H9 (cell line): ENCODE measurements at regions not wholly inside any gene's neighbourhood (a gene's known extent, or its start where the extent isn't known, plus 50 kb on each side); places are given as distances from the start of the nearest gene placed in this dataset.

Experiments used
- DNase-seq: peaks from one replicate; pipeline ENCODE4 v3.0.0-alpha.2; 2017
- H2AFZ ChIP-seq: one replicate; pipeline ENCODE4 v1.6.1; 2013; ENCODE audit warnings: mild to moderate bottlenecking, low read length, control low read depth, moderate library complexity
- H2AK5ac ChIP-seq: 2 replicates; pipeline ENCODE4 v1.6.1; 2013; ENCODE audit warnings: low read length, control low read depth, mixed read lengths; ENCODE audit not compliant: insufficient read length
- H2BK120ac ChIP-seq: one replicate; pipeline ENCODE4 v1.6.1; 2013; ENCODE audit warnings: low read depth, mild to moderate bottlenecking, low read length, control low read depth, inconsistent platforms; ENCODE audit not compliant: poor library complexity, severe bottlenecking
- H2BK12ac ChIP-seq: 2 replicates; pipeline ENCODE4 v1.6.1; 2013; ENCODE audit warnings: low read length, control low read depth, mixed read lengths, low read depth; ENCODE audit not compliant: insufficient read length
- H2BK15ac ChIP-seq: 2 replicates; pipeline ENCODE4 v1.6.1; 2013; ENCODE audit warnings: low read depth, low read length, control low read depth
- H2BK20ac ChIP-seq: one replicate; pipeline ENCODE4 v1.6.1; 2013; ENCODE audit warnings: low read depth, mild to moderate bottlenecking, low read length, control low read depth, inconsistent platforms; ENCODE audit not compliant: poor library complexity, severe bottlenecking
- H2BK5ac ChIP-seq: 2 replicates; pipeline ENCODE4 v1.6.1; 2013; ENCODE audit warnings: low read length, control low read depth, mixed read lengths; ENCODE audit not compliant: insufficient read length
- H3K14ac ChIP-seq: 2 replicates; pipeline ENCODE4 v1.6.1; 2013; ENCODE audit warnings: low read length, control low read depth; ENCODE audit not compliant: insufficient read depth
- H3K18ac ChIP-seq: 2 replicates; pipeline ENCODE4 v1.6.1; 2013; ENCODE audit warnings: low read depth, mild to moderate bottlenecking, mixed read lengths, low read length, control low read depth; ENCODE audit not compliant: insufficient read length
- H3K23ac ChIP-seq: 2 replicates; pipeline ENCODE4 v1.6.1; 2013; ENCODE audit warnings: low read length, control low read depth, mixed read lengths, low read depth; ENCODE audit not compliant: insufficient read length
- H3K23me2 ChIP-seq: 2 replicates; pipeline ENCODE4 v1.6.1; 2013; ENCODE audit warnings: low read depth, mild to moderate bottlenecking, mixed read lengths, low read length, control low read depth; ENCODE audit not compliant: insufficient read length, poor library complexity, severe bottlenecking
- H3K27ac ChIP-seq: 2 replicates; pipeline ENCODE4 v1.5.1; 2013; ENCODE audit warnings: low read length, control low read depth, mixed read lengths, low read depth; ENCODE audit not compliant: insufficient read length
- H3K27me3 ChIP-seq: 2 replicates; pipeline ENCODE4 v1.6.1; 2013; ENCODE audit warnings: low read length, control low read depth, inconsistent platforms; ENCODE audit not compliant: insufficient read depth
- H3K4ac ChIP-seq: 2 replicates; pipeline ENCODE4 v1.6.1; 2013; ENCODE audit warnings: low read depth, mild to moderate bottlenecking, control low read depth, inconsistent platforms, low read length, moderate library complexity
- H3K4me1 ChIP-seq: 2 replicates; pipeline ENCODE4 v1.6.1; 2013; ENCODE audit warnings: low read length, control low read depth, inconsistent platforms; ENCODE audit not compliant: insufficient read depth
- H3K4me2 ChIP-seq: 2 replicates; pipeline ENCODE4 v1.6.1; 2013; ENCODE audit warnings: low read length, control low read depth, mixed read lengths; ENCODE audit not compliant: insufficient read length, insufficient read depth
- H3K56ac ChIP-seq: 2 replicates; pipeline ENCODE4 v1.6.1; 2013; ENCODE audit warnings: low read depth, mild to moderate bottlenecking, mixed read lengths, low read length, control low read depth; ENCODE audit not compliant: insufficient read length
- H3K79me1 ChIP-seq: 2 replicates; pipeline ENCODE4 v1.6.1; 2013; ENCODE audit warnings: low read depth, mild to moderate bottlenecking, moderate library complexity, low read length, control low read depth, inconsistent platforms; ENCODE audit not compliant: insufficient read depth, poor library complexity, severe bottlenecking
- H3K79me2 ChIP-seq: 2 replicates; pipeline ENCODE4 v1.6.1; 2013; ENCODE audit warnings: low read length, control low read depth, inconsistent platforms; ENCODE audit not compliant: insufficient read depth
- H3K9ac ChIP-seq: 2 replicates; pipeline ENCODE4 v1.6.1; 2013; ENCODE audit warnings: low read length, control low read depth, mixed read lengths; ENCODE audit not compliant: insufficient read length; ENCODE audit errors: extremely low read depth
- H3K9me3 ChIP-seq: one replicate; pipeline ENCODE4 v1.6.1; 2013; ENCODE audit warnings: low read depth, low read length, inconsistent platforms; ENCODE audit not compliant: control insufficient read depth
- H3T11ph ChIP-seq: one replicate; pipeline ENCODE4 v1.6.1; 2013; ENCODE audit warnings: mild to moderate bottlenecking, low read length, control low read depth, inconsistent platforms
- H4K20me1 ChIP-seq: one replicate; pipeline ENCODE4 v1.6.1; 2013; ENCODE audit not compliant: control insufficient read depth, insufficient read length, insufficient read depth
- H4K5ac ChIP-seq: 2 replicates; pipeline ENCODE4 v1.6.1; 2013; ENCODE audit warnings: low read depth, mild to moderate bottlenecking, mixed read lengths, low read length, control low read depth; ENCODE audit not compliant: insufficient read length
- H4K8ac ChIP-seq: replicated peaks from 2 replicates; pipeline ENCODE4 v1.6.1; 2013; ENCODE audit warnings: low read length, control low read depth, mixed read lengths, low read depth; ENCODE audit not compliant: insufficient read length
- H4K91ac ChIP-seq: 2 replicates; pipeline ENCODE4 v1.6.1; 2013; ENCODE audit warnings: low read depth, mild to moderate bottlenecking, moderate library complexity, mixed read lengths, low read length, control low read depth; ENCODE audit not compliant: insufficient read length
- H3K27ac Mint-ChIP-seq, 3 experiments: 2 replicates in 2 of 3; 3 replicates in 1 of 3; pipeline ENCODE4 v1.8.0; 2020 to 2021; ENCODE audit warnings: mixed read lengths in 3 of 3, mild to moderate bottlenecking in 1 of 3, moderate library complexity in 1 of 3
- H3K27me3 Mint-ChIP-seq: 2 replicates; pipeline ENCODE4 v1.8.0; 2021; ENCODE audit warnings: low read depth, mild to moderate bottlenecking, moderate library complexity, mixed read lengths
- H3K36me3 Mint-ChIP-seq, 3 experiments: 2 replicates in 2 of 3; 3 replicates in 1 of 3; pipeline ENCODE4 v1.8.0; 2020 to 2021; ENCODE audit warnings: low read depth in 3 of 3, mixed read lengths in 3 of 3; ENCODE audit not compliant: insufficient read depth in 1 of 3
- H3K4me1 Mint-ChIP-seq, 2 experiments: 2 replicates each; pipeline ENCODE4 v1.8.0; 2020; ENCODE audit warnings: mixed read lengths in 2 of 2
- H3K4me3 Mint-ChIP-seq, 2 experiments: 2 replicates in 1 of 2; 3 replicates in 1 of 2; pipeline ENCODE4 v1.8.0; 2020 to 2021; ENCODE audit warnings: mild to moderate bottlenecking in 2 of 2, mixed read lengths in 2 of 2, moderate library complexity in 1 of 2
- H3K9me3 Mint-ChIP-seq, 2 experiments: 2 replicates in 1 of 2; 3 replicates in 1 of 2; pipeline ENCODE4 v1.8.0; 2020; ENCODE audit warnings: mild to moderate bottlenecking in 2 of 2, mixed read lengths in 2 of 2, moderate library complexity in 1 of 2
- CTCF ChIP-seq: fragments of 200-600 bp; sonication (generic); conservative IDR thresholded peaks from 3 replicates; pipeline ENCODE4 v1.8.0; 2021; ENCODE audit warnings: antibody characterized with exemption, mild to moderate bottlenecking
- WGBS: extraction: QIAGEN DNeasy Blood & Tissue Kit; methylation state at CpG from one replicate; pipeline ENCODE4 v1.1.7; 2013; ENCODE audit warnings: missing lambda C conversion rate, low lambda C conversion rate, mixed read lengths; ENCODE audit not compliant: insufficient read length; ENCODE audit errors: extremely low coverage; 5-methylcytosine and 5-hydroxymethylcytosine counted together

- no peaks in the 10 kb centered on the region; a peak in 2 of 7 replicates for H3K36me3 Mint-ChIP-seq
- Histone ChIP-seq H3K14ac (no peak overlapping the region), H3K56ac (no peak overlapping the region), H3K9ac (no peak overlapping the region), H4K5ac (no peak overlapping the region), H3K9me3 (no peaks in the 10 kb centered on the region), H4K20me1 (no peaks in the 10 kb centered on the region), H3K27ac (no peak overlapping the region), H2BK12ac (no peak overlapping the region), H3K23ac (no peak overlapping the region), H4K8ac (no peak overlapping the region), H3K4me1 (peaks cover 4% of the 10 kb centered on the region; the same call in 1 of the 2 replicates), H3K18ac (no peak overlapping the region), H2BK5ac (no peak overlapping the region), H3K23me2 (no peaks in the 10 kb centered on the region), H3K4ac (no peak overlapping the region), H2BK20ac (no peak overlapping the region), H4K91ac (no peak overlapping the region), H3K79me2 (no peaks in the 10 kb centered on the region), H2BK120ac (no peak overlapping the region), H3T11ph (no peak overlapping the region), H2AK5ac (no peak overlapping the region), H3K27me3 (no peaks in the 10 kb centered on the region), H2BK15ac (no peak overlapping the region), H3K4me2 (no peak overlapping the region), H2AFZ (no peak overlapping the region), H3K79me1 (no peaks in the 10 kb centered on the region)
- no peak overlapping the region for H3K4me3 Mint-ChIP-seq
- no peaks in the 10 kb centered on the region; a peak in 1 of 5 replicates for H3K9me3 Mint-ChIP-seq
- H3K27ac Mint-ChIP-seq: no peak overlapping the region
- no peak for DNase-seq
- no peaks in the 10 kb centered on the region; the same call in 1 of the 2 replicates for H3K27me3 Mint-ChIP-seq
- WGBS: no CpG with 5 or more reads among the region's 4 CpGs
- TF ChIP-seq CTCF: no peak
- peaks cover 42 to 45% of the 10 kb centered on the region in 2 experiments for H3K4me1 Mint-ChIP-seq
These were observed 531.3 kb upstream of the FZD8 start for GRCh38 chr10:36173364-36173763.
